ENCODE measurements at regions not wholly inside any gene's neighbourhood (a gene's known extent, or its start where the extent isn't known, plus 50 kb on each side); places are given as distances from the start of the nearest gene placed in this dataset.

GRCh38 chr15:47614360-47615011, 102.8 kb upstream of the SEMA6D start:
- DNase-seq = no peak

DNA sequence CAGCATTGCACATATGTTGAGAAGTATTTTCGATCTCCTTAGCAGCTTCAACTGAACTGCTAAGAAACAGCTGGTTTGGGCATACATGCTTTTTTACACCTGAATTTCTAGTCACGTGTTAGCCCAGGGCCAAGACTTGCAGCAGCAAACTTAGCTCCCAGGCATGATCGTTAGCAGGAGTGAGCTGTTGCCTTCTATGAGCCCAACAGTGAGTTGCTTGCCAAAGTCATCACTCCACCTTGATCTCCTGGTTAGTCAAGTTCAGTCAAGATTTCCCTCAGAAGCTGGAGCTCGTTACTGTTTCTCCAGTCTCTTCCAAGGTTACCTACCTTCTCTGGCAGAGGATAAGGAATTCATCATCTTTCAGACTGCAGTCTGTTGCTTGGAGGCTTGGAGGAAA, 100.4 kb upstream of the SEMA6D start:
- no peak for DNase-seq

GRCh38 chr15:47618241-47618640, 99.1 kb upstream of the SEMA6D start:
- no peak for DNase-seq

DNA sequence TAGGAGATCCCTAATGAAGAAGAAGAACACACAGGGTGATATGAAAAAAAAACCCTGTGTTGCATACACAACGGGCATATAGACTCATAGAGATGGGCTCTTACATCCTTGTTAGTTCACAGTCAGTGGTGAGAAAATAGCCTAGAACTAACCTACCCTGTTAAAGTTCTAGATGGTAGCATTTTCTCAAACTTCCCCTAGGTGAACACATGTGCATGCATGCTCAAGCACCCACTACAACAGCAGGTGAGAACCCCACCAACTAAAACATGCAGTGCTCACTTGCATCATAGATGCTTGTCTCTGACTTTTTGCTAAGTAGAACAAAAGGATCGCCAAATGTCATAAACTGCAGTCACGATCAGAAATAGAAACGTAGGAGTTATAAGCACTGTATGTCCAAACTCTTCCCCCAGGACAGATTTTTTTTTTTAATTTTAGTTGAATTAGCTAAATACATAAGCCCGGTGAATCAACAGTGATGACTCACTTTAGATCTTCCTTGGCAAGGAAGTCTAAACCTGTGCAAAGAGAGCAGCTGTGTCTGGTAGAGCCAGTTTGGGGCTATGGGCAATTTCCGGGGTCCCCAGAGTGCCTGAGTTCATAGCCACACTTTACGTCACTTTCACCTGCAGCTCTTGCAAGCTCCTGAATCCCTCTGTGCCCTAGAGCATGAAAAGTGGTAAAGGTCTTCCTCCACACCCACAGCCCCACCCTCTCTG, 96.2 kb upstream of the SEMA6D start:
- DNase-seq = peak; percentile 86

DNA sequence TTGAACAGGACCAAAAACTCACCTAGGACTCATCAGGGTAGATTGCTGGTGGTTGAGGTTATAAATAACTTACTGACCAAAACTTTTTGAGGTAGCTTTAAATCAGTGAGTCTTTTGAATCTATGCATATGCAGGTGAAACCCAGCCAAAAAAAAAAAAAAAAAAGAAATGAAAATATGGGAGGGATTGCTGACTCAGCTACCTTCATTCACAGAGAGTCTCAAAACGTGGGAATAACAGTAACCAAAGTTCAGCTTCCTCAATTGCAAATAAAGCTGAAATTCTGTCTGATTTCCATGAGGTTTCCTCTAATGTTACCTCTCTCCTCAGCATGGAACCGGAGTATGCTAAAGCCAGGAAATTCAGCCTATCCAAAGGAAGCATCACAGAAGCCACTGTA, 95.2 kb upstream of the SEMA6D start:
- DNase-seq = no peak

DNA sequence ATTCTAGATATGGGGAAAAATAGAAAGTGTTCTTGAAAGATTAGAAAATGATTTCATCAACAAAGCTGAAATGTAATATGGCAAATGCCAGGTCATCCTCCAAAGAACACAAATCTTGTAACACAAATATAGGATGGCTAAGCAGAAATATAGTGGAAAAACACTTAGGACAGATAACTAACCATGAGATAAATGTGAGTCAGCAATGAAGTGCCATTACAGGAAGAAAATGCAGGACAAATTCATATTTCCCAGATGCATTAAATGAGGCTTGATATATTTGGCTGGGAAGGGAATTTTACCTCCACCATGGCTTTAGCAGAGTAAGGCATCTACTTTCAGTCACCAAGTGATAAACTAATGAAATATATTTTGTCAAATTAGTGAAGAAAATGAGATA, 92.8 kb upstream of the SEMA6D start:
- DNase-seq = no peak

DNA sequence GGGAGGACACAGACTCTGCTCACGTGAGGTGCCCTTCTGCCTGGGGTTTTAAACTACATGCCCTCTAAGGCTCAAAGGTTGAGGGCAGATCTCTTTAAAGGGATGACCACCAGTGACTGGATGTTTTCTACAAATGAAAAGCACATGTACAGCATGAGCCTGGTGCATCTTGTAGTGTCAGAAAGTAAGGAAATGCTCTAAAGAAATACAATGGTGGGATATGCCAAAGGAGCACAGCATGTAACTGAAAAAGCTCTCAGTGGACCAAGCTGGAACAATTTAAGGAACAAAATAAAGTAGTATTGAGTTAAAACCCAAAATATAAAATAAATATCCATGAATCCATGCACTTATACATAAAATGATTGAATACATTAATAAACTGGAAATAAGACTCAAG, 78.3 kb upstream of the SEMA6D start:
- DNase-seq = no peak

DNA sequence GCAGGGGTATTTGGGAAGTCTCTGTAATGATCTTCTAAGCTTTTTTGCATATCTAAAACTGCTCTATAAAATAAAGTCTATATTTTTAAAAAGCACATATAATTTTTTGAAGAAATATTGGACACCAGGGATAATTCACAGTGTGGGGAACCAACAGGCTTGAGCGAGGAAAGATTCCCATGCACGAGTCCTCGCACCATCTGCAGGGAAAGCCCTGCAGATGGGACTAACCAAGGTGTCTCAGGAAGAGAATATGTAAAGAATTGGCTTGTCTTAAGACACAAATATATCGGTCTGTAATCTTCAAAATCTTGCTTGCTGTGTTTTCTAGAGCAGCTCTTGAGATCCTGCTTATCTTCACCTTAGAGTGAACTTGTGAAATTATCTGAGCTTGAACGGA, 77.2 kb upstream of the SEMA6D start:
- DNase-seq = no peak

DNA sequence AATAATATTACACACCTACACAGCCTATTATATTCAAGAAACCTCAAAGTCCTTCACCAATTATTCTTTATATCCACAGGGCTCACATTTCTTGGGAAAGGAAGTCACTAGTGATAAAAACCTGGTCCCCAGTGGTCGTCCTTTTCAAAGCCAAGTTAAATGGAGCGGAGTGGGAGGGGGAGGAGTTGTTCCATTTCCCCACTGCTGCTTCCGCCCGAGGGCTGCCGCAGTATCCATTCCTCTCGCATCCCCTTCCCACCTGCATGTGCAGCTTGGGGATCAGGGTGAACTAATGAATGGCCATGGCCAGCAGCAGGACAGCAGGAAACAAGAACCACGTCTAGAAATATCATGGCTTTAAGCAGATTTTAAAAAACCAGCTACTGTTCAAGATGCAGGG, 76.4 kb upstream of the SEMA6D start:
- DNase-seq = no peak

- no peak for DNase-seq
Measured at GRCh38 chr15:47644722-47645121, 72.6 kb upstream of the SEMA6D start.

GRCh38 chr15:47650564-47650963, 66.7 kb upstream of the SEMA6D start:
- no peak for DNase-seq

GRCh38 chr15:47652328-47652727, 65.0 kb upstream of the SEMA6D start:
- no peak for DNase-seq

GRCh38 chr15:47652844-47653243, 64.5 kb upstream of the SEMA6D start:
- no peak for DNase-seq

DNA sequence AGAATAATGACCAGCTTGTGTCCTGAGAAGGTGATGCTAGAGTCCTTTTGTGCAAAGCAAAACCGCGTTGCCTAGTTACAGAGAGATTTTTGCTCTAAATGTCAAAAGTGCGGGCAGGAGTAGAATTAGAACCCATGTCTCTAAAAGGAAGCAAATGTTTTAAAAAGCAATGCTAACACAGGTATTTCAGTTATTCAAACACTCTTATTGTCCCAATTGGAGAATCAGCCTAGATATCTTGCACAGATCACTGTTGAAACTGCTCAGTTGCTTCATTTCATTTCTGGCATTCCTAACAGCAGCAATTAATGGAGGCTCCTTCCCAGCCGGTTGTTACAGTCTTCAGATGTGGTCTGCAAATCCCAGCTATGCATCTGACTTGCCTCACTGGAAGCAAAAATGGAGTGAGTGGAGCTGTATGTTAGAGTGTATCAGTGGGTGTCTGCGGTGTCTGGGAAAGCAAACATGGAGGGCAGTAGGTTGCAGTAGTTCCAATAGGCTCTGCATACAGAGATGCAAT, 55.6 kb upstream of the SEMA6D start:
- DNase-seq = no peak

DNA sequence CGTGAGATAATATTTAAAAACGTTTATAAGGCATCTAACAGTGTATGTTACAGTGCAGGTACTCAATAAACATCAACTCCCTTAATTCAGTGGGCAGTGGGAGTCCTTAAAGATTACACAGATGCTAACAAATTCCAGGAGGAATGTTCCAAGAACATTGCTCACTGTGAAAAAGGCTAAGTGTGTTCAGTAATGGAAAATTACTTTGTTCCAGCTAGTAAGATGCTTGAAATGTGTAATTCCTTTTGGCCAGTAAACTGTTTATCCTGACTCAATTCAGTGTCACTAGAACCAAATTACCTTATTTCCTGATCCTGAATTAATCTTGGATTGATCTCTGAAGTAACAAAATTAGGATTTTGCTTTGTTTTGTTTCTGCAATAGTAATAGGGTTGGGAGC, 54.2 kb upstream of the SEMA6D start:
- no peak for DNase-seq
